H9 (cell line): ENCODE measurements at regions not wholly inside any gene's neighbourhood (a gene's known extent, or its start where the extent isn't known, plus 50 kb on each side); places are given as distances from the start of the nearest gene placed in this dataset.

Experiments used
- DNase-seq: peaks from one replicate; pipeline ENCODE4 v3.0.0-alpha.2; 2017
- H2AFZ ChIP-seq: one replicate; pipeline ENCODE4 v1.6.1; 2013; ENCODE audit warnings: mild to moderate bottlenecking, low read length, control low read depth, moderate library complexity
- H2AK5ac ChIP-seq: 2 replicates; pipeline ENCODE4 v1.6.1; 2013; ENCODE audit warnings: low read length, control low read depth, mixed read lengths; ENCODE audit not compliant: insufficient read length
- H2BK120ac ChIP-seq: one replicate; pipeline ENCODE4 v1.6.1; 2013; ENCODE audit warnings: low read depth, mild to moderate bottlenecking, low read length, control low read depth, inconsistent platforms; ENCODE audit not compliant: poor library complexity, severe bottlenecking
- H2BK12ac ChIP-seq: 2 replicates; pipeline ENCODE4 v1.6.1; 2013; ENCODE audit warnings: low read length, control low read depth, mixed read lengths, low read depth; ENCODE audit not compliant: insufficient read length
- H2BK15ac ChIP-seq: 2 replicates; pipeline ENCODE4 v1.6.1; 2013; ENCODE audit warnings: low read depth, low read length, control low read depth
- H2BK20ac ChIP-seq: one replicate; pipeline ENCODE4 v1.6.1; 2013; ENCODE audit warnings: low read depth, mild to moderate bottlenecking, low read length, control low read depth, inconsistent platforms; ENCODE audit not compliant: poor library complexity, severe bottlenecking
- H2BK5ac ChIP-seq: 2 replicates; pipeline ENCODE4 v1.6.1; 2013; ENCODE audit warnings: low read length, control low read depth, mixed read lengths; ENCODE audit not compliant: insufficient read length
- H3K14ac ChIP-seq: 2 replicates; pipeline ENCODE4 v1.6.1; 2013; ENCODE audit warnings: low read length, control low read depth; ENCODE audit not compliant: insufficient read depth
- H3K18ac ChIP-seq: 2 replicates; pipeline ENCODE4 v1.6.1; 2013; ENCODE audit warnings: low read depth, mild to moderate bottlenecking, mixed read lengths, low read length, control low read depth; ENCODE audit not compliant: insufficient read length
- H3K23ac ChIP-seq: 2 replicates; pipeline ENCODE4 v1.6.1; 2013; ENCODE audit warnings: low read length, control low read depth, mixed read lengths, low read depth; ENCODE audit not compliant: insufficient read length
- H3K23me2 ChIP-seq: 2 replicates; pipeline ENCODE4 v1.6.1; 2013; ENCODE audit warnings: low read depth, mild to moderate bottlenecking, mixed read lengths, low read length, control low read depth; ENCODE audit not compliant: insufficient read length, poor library complexity, severe bottlenecking
- H3K27ac ChIP-seq: 2 replicates; pipeline ENCODE4 v1.5.1; 2013; ENCODE audit warnings: low read length, control low read depth, mixed read lengths, low read depth; ENCODE audit not compliant: insufficient read length
- H3K27me3 ChIP-seq: 2 replicates; pipeline ENCODE4 v1.6.1; 2013; ENCODE audit warnings: low read length, control low read depth, inconsistent platforms; ENCODE audit not compliant: insufficient read depth
- H3K4ac ChIP-seq: 2 replicates; pipeline ENCODE4 v1.6.1; 2013; ENCODE audit warnings: low read depth, mild to moderate bottlenecking, control low read depth, inconsistent platforms, low read length, moderate library complexity
- H3K4me1 ChIP-seq: 2 replicates; pipeline ENCODE4 v1.6.1; 2013; ENCODE audit warnings: low read length, control low read depth, inconsistent platforms; ENCODE audit not compliant: insufficient read depth
- H3K4me2 ChIP-seq: 2 replicates; pipeline ENCODE4 v1.6.1; 2013; ENCODE audit warnings: low read length, control low read depth, mixed read lengths; ENCODE audit not compliant: insufficient read length, insufficient read depth
- H3K56ac ChIP-seq: 2 replicates; pipeline ENCODE4 v1.6.1; 2013; ENCODE audit warnings: low read depth, mild to moderate bottlenecking, mixed read lengths, low read length, control low read depth; ENCODE audit not compliant: insufficient read length
- H3K79me1 ChIP-seq: 2 replicates; pipeline ENCODE4 v1.6.1; 2013; ENCODE audit warnings: low read depth, mild to moderate bottlenecking, moderate library complexity, low read length, control low read depth, inconsistent platforms; ENCODE audit not compliant: insufficient read depth, poor library complexity, severe bottlenecking
- H3K79me2 ChIP-seq: 2 replicates; pipeline ENCODE4 v1.6.1; 2013; ENCODE audit warnings: low read length, control low read depth, inconsistent platforms; ENCODE audit not compliant: insufficient read depth
- H3K9ac ChIP-seq: 2 replicates; pipeline ENCODE4 v1.6.1; 2013; ENCODE audit warnings: low read length, control low read depth, mixed read lengths; ENCODE audit not compliant: insufficient read length; ENCODE audit errors: extremely low read depth
- H3K9me3 ChIP-seq: one replicate; pipeline ENCODE4 v1.6.1; 2013; ENCODE audit warnings: low read depth, low read length, inconsistent platforms; ENCODE audit not compliant: control insufficient read depth
- H3T11ph ChIP-seq: one replicate; pipeline ENCODE4 v1.6.1; 2013; ENCODE audit warnings: mild to moderate bottlenecking, low read length, control low read depth, inconsistent platforms
- H4K20me1 ChIP-seq: one replicate; pipeline ENCODE4 v1.6.1; 2013; ENCODE audit not compliant: control insufficient read depth, insufficient read length, insufficient read depth
- H4K5ac ChIP-seq: 2 replicates; pipeline ENCODE4 v1.6.1; 2013; ENCODE audit warnings: low read depth, mild to moderate bottlenecking, mixed read lengths, low read length, control low read depth; ENCODE audit not compliant: insufficient read length
- H4K8ac ChIP-seq: replicated peaks from 2 replicates; pipeline ENCODE4 v1.6.1; 2013; ENCODE audit warnings: low read length, control low read depth, mixed read lengths, low read depth; ENCODE audit not compliant: insufficient read length
- H4K91ac ChIP-seq: 2 replicates; pipeline ENCODE4 v1.6.1; 2013; ENCODE audit warnings: low read depth, mild to moderate bottlenecking, moderate library complexity, mixed read lengths, low read length, control low read depth; ENCODE audit not compliant: insufficient read length
- H3K27ac Mint-ChIP-seq, 3 experiments: 2 replicates in 2 of 3; 3 replicates in 1 of 3; pipeline ENCODE4 v1.8.0; 2020 to 2021; ENCODE audit warnings: mixed read lengths in 3 of 3, mild to moderate bottlenecking in 1 of 3, moderate library complexity in 1 of 3
- H3K27me3 Mint-ChIP-seq: 2 replicates; pipeline ENCODE4 v1.8.0; 2021; ENCODE audit warnings: low read depth, mild to moderate bottlenecking, moderate library complexity, mixed read lengths
- H3K36me3 Mint-ChIP-seq, 3 experiments: 2 replicates in 2 of 3; 3 replicates in 1 of 3; pipeline ENCODE4 v1.8.0; 2020 to 2021; ENCODE audit warnings: low read depth in 3 of 3, mixed read lengths in 3 of 3; ENCODE audit not compliant: insufficient read depth in 1 of 3
- H3K4me1 Mint-ChIP-seq, 2 experiments: 2 replicates each; pipeline ENCODE4 v1.8.0; 2020; ENCODE audit warnings: mixed read lengths in 2 of 2
- H3K4me3 Mint-ChIP-seq, 2 experiments: 2 replicates in 1 of 2; 3 replicates in 1 of 2; pipeline ENCODE4 v1.8.0; 2020 to 2021; ENCODE audit warnings: mild to moderate bottlenecking in 2 of 2, mixed read lengths in 2 of 2, moderate library complexity in 1 of 2
- H3K9me3 Mint-ChIP-seq, 2 experiments: 2 replicates in 1 of 2; 3 replicates in 1 of 2; pipeline ENCODE4 v1.8.0; 2020; ENCODE audit warnings: mild to moderate bottlenecking in 2 of 2, mixed read lengths in 2 of 2, moderate library complexity in 1 of 2
- CTCF ChIP-seq: fragments of 200-600 bp; sonication (generic); conservative IDR thresholded peaks from 3 replicates; pipeline ENCODE4 v1.8.0; 2021; ENCODE audit warnings: antibody characterized with exemption, mild to moderate bottlenecking
- WGBS: extraction: QIAGEN DNeasy Blood & Tissue Kit; methylation state at CpG from one replicate; pipeline ENCODE4 v1.1.7; 2013; ENCODE audit warnings: missing lambda C conversion rate, low lambda C conversion rate, mixed read lengths; ENCODE audit not compliant: insufficient read length; ENCODE audit errors: extremely low coverage; 5-methylcytosine and 5-hydroxymethylcytosine counted together

- Histone ChIP-seq H3T11ph (no peak overlapping the region), H2AFZ (no peak overlapping the region), H3K14ac (no peak overlapping the region), H2BK15ac (no peak overlapping the region), H3K18ac (no peak overlapping the region), H3K79me1 (no peaks in the 10 kb centered on the region), H3K4me1 (peaks cover 3% of the 10 kb centered on the region; the same call in 1 of the 2 replicates), H2BK12ac (no peak overlapping the region), H3K27ac (no peak overlapping the region), H4K91ac (no peak overlapping the region), H4K5ac (no peak overlapping the region), H2AK5ac (no peak overlapping the region), H2BK120ac (no peak overlapping the region), H3K27me3 (no peaks in the 10 kb centered on the region), H3K9me3 (peaks cover 14% of the 10 kb centered on the region), H3K79me2 (no peaks in the 10 kb centered on the region), H3K23ac (no peak overlapping the region), H3K23me2 (no peaks in the 10 kb centered on the region), H3K4me2 (no peak overlapping the region), H3K9ac (no peak overlapping the region), H4K8ac (no peak overlapping the region), H2BK20ac (no peak overlapping the region), H3K56ac (no peak overlapping the region), H4K20me1 (no peaks in the 10 kb centered on the region), H3K4ac (no peak overlapping the region), H2BK5ac (no peak overlapping the region)
- DNase-seq = no peak
- Mint-ChIP-seq H3K9me3 (peaks cover 31 to 38% of the 10 kb centered on the region in 2 experiments), H3K4me3 (no peak overlapping the region), H3K27ac (no peak overlapping the region; a peak in 1 of 7 replicates), H3K4me1 (peaks cover 33 to 48% of the 10 kb centered on the region in 2 experiments), H3K36me3 (peaks cover 43 to 68% (median 65%) of the 10 kb centered on the region in 3 experiments), H3K27me3 (no peaks in the 10 kb centered on the region)
- no peak for TF ChIP-seq CTCF
- WGBS = no CpG with 5 or more reads among the region's 8 CpGs
Measured at GRCh38 chr3:16692486-16693344, 87.5 kb upstream of the DAZL start.
